BJ (cell line): ENCODE measurements at regions not wholly inside any gene's neighbourhood (a gene's known extent, or its start where the extent isn't known, plus 50 kb on each side); places are given as distances from the start of the nearest gene placed in this dataset.
"Not testable (repeated sequence)": the region's sequence is repeated elsewhere in the genome, so short reads cannot be mapped to it uniquely, and the experiment has no call there.

Source experiments
- CTCF ChIA-PET: fragments of 350-600 bp; formaldehyde crosslinking; extraction: SDS; loops from one replicate; lab custom pipeline; 2021; ENCODE audit warnings: antibody characterized with exemption, inconsistent platforms; lab: Yijun Ruan, JAX
- POLR2A ChIA-PET: fragments of 300-600 bp; sonication (Branson Sonifier 250); formaldehyde crosslinking; extraction: SDS; loops from one replicate; lab custom pipeline; 2021; ENCODE audit warnings: antibody characterized with exemption; lab: Charles Lee
- DNase-seq: peaks from one replicate; pipeline ENCODE4 v3.0.0-alpha.2; 2011; ENCODE audit warnings: low read depth
- H3K27me3 ChIP-seq: 2 replicates; pipeline ENCODE4 v1.6.0; 2011; ENCODE audit warnings: low read length; ENCODE audit not compliant: control insufficient read depth, insufficient read depth
- H3K36me3 ChIP-seq: 2 replicates; pipeline ENCODE4 v1.5.1; 2011; ENCODE audit warnings: low read length; ENCODE audit not compliant: control insufficient read depth, insufficient read depth
- H3K4me3 ChIP-seq: 2 replicates; pipeline ENCODE4 v1.5.1; 2011; ENCODE audit warnings: low read depth, mild to moderate bottlenecking, control low read depth, low read length
- CTCF ChIP-seq: IDR thresholded peaks from 2 replicates; pipeline ENCODE4 v1.5.1; 2011; ENCODE audit warnings: low read depth, mild to moderate bottlenecking, control low read depth, inconsistent platforms, low read length, moderate library complexity; ENCODE audit not compliant: insufficient read depth

- Histone ChIP-seq H3K27me3 (no peaks in the 10 kb centered on the region), H3K36me3 (no peaks in the 10 kb centered on the region), H3K4me3 (no peak overlapping the region)
- CTCF ChIA-PET, result interaction anchor here (0.8 to 4.2 kb wide), 10 partner anchors 11 to 535 kb away, joined by 3 to 14 read pairs (median 4); no protein-coding TSS in a partner anchor
- no peak for TF ChIP-seq CTCF
- peak; percentile 81 for DNase-seq
- POLR2A ChIA-PET, result no interaction called here
Observed at GRCh38 chr7:55308186-55308929, 56.8 kb upstream of the LANCL2 start.

DNA sequence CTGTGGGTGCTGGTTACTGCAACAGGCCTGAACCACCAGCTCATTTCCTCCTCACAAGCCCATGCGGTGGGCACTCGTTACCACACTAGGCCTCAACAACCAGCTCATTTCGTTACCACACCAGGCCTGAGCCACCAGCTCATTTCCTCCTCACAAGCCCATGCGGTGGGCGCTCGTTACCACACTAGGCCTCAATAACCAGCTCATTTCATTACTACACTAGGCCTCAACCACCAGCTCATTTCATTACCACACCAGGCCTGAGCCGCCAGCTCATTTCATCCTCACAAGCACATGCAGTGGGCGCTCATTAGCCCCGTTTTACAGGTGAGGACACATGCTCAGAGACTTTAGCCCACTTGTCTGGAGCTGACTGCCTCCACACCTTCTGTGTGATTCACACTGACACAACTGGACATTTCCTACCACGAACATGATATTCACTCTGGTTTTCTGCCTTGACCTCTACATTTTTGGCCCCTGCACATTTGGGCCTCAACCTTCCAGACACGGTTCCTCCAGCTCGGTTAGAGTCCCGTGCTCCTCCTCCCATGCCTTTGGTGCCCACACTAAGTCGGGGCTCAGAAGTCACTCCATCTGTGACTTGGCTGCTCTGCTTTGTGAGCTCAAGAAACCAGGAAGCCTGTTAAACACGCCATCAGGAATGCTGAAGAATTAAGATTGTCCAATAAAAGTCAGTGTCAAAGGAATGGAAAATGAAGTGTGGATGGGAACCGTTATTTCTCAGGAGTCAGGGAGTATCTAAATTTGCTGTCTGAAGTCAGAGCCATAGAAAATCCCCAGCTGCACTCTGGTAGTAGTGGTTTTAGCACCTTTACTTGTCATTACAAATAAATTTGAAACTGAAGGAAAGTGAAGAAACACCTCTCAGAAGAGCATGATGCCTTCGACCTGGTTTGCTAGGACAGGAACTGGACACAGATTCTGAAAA, 55.8 kb upstream of the LANCL2 start:
- POLR2A ChIA-PET, result no interaction called here
- Histone ChIP-seq H3K27me3 (no peaks in the 10 kb centered on the region), H3K4me3 (no peak overlapping the region), H3K36me3 (no peaks in the 10 kb centered on the region)
- DNase-seq, result no peak
- CTCF ChIA-PET, result interaction anchor here (0.9 to 4.2 kb wide), 6 partner anchors 10 to 536 kb away, joined by 3 to 14 read pairs (median 3); no protein-coding TSS in a partner anchor
- TF ChIP-seq CTCF, result no peak

GRCh38 chr7:55310287-55311025, 54.7 kb upstream of the LANCL2 start:
- CTCF ChIA-PET, result no interaction called here
- DNase-seq, result no peak
- POLR2A ChIA-PET, result no interaction called here
- Histone ChIP-seq H3K36me3 (no peaks in the 10 kb centered on the region), H3K4me3 (no peak overlapping the region), H3K27me3 (no peaks in the 10 kb centered on the region; the same call in 1 of the 2 replicates)
- no peak for TF ChIP-seq CTCF

DNA sequence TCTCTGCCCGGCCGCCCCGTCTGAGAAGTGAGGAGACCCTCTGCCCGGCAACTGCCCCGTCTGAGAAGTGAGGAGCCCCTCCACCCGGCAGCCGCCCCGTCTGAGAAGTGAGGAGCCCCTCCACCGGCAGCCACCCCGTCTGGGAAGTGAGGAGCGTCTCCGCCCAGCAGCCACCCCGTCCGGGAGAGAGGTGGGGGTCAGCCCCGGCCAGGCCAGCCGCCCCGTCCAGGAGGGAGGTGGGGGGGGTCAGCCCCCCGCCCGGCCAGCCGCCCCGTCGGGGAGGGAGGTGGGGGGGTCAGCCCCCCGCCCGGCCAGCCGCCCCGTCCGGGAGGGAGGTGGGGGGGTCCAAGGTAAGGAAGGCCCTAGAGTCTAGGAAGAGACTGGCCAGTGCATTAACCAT, 53.2 kb upstream of the LANCL2 start:
- DNase-seq, H3K36me3 ChIP-seq, CTCF ChIA-PET, H3K4me3 ChIP-seq, POLR2A ChIA-PET, H3K27me3 ChIP-seq: not testable (repeated sequence)

DNA sequence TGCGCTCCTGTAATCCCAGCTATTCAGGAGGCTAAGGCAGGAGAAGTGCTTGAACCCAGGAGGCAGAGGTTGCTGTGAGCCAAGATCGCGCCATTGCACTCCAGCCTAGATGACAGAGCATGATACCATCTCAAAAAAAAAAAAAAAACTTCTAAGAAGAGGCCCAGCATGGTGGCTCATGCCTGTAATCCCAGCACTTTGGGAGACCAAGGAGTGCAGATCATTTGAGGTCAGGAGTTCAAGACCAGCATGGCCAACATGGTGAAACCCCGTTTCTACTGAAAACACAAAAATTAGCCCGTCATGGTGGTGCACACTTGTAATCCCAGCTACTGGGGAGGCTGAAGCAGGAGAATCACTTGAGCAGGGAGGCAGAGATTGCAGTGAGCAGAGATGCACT, 51.5 kb upstream of the LANCL2 start:
- H3K4me3 ChIP-seq, POLR2A ChIA-PET, DNase-seq, H3K27me3 ChIP-seq, CTCF ChIA-PET, H3K36me3 ChIP-seq: not testable (repeated sequence)
